ENCODE measurements at regions not wholly inside any gene's neighbourhood (a gene's known extent, or its start where the extent isn't known, plus 50 kb on each side); places are given as distances from the start of the nearest gene placed in this dataset.

DNA sequence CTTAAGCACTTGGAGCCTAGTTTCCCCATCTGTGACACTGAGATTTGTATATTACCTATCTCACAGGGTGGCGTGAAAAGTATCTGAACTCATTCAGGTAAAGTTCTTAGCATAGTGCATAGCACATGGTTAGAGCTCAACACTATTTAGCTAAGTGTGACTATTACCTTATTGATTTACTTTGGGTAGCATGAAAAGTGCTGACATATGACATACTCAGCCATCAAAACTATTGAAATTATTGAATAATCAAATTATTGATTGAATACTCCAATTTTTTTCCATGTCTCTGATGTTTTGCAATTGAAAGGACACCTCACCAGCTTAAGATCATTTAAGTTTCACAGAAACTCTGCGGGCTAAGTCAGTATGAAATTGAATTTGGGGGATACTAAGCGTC is 715.0 kb downstream of the EFNB2 start:
- no peak overlapping the region for H3K27ac Mint-ChIP-seq (ENCODE audit: low read depth)
- no peaks in the 10 kb centered on the region for H3K36me3 Mint-ChIP-seq (ENCODE audit: insufficient read depth)
- DNase-seq (ENCODE audit: low spot score in 2 of 2) (no peak), ATAC-seq (replicated peaks; ENCODE audit: extremely low read depth, poor library complexity, severe bottlenecking) (no peak)
- no peak overlapping the region for H3K4me3 Mint-ChIP-seq
- no peaks in the 10 kb centered on the region for H3K9me3 Mint-ChIP-seq
- no peaks in the 10 kb centered on the region for H3K4me1 Mint-ChIP-seq
- no peaks in the 10 kb centered on the region for H3K27me3 Mint-ChIP-seq

- Mint-ChIP-seq H3K4me3 (no peak overlapping the region), H3K36me3 (ENCODE audit: insufficient read depth) (no peaks in the 10 kb centered on the region), H3K27ac (ENCODE audit: low read depth) (no peak overlapping the region), H3K27me3 (no peaks in the 10 kb centered on the region), H3K9me3 (no peaks in the 10 kb centered on the region), H3K4me1 (no peaks in the 10 kb centered on the region)
- ATAC-seq (replicated peaks; ENCODE audit: extremely low read depth, poor library complexity, severe bottlenecking), result no peak
- no peak for DNase-seq (ENCODE audit: low spot score in 2 of 2)
These were observed 718.0 kb downstream of the EFNB2 start for GRCh38 chr13:105817498-105817897.

DNA sequence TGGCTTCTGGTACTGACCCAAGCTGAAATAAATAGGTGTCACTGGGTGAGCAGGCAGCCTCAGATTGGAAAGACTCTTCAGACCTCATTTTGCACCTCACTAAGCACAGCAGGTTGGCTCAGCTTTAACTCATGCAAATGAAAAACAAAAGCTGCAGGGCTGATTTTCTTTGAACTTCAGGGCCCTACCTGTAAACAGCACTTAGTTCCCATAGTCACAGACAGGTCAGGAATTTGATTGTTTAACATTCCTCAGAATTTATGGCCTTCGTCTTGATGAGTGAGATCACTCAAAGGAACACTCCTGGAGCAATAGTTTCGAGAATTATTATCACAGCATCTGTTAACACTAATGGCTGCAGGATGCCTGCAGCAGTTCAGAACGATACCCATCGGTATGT is 718.5 kb downstream of the EFNB2 start:
- H3K4me1 Mint-ChIP-seq, result no peaks in the 10 kb centered on the region
- no peak for DNase-seq (ENCODE audit: low spot score in 2 of 2)
- no peaks in the 10 kb centered on the region for H3K27me3 Mint-ChIP-seq
- H3K9me3 Mint-ChIP-seq, result no peaks in the 10 kb centered on the region
- no peak overlapping the region for H3K4me3 Mint-ChIP-seq
- no peak overlapping the region for H3K27ac Mint-ChIP-seq (ENCODE audit: low read depth)
- H3K36me3 Mint-ChIP-seq (ENCODE audit: insufficient read depth), result no peaks in the 10 kb centered on the region
- no peak for ATAC-seq (replicated peaks; ENCODE audit: extremely low read depth, poor library complexity, severe bottlenecking)

- no peak overlapping the region for H3K4me3 Mint-ChIP-seq
- DNase-seq (ENCODE audit: low spot score in 2 of 2) (no peak), ATAC-seq (replicated peaks; ENCODE audit: extremely low read depth, poor library complexity, severe bottlenecking) (no peak)
- H3K9me3 Mint-ChIP-seq, result peaks cover 7% of the 10 kb centered on the region
- no peaks in the 10 kb centered on the region for H3K36me3 Mint-ChIP-seq (ENCODE audit: insufficient read depth)
- no peak overlapping the region for H3K27ac Mint-ChIP-seq (ENCODE audit: low read depth)
- no peaks in the 10 kb centered on the region for H3K27me3 Mint-ChIP-seq
- no peaks in the 10 kb centered on the region for H3K4me1 Mint-ChIP-seq
These were observed 720.6 kb downstream of the EFNB2 start for GRCh38 chr13:105814902-105815250.

DNA sequence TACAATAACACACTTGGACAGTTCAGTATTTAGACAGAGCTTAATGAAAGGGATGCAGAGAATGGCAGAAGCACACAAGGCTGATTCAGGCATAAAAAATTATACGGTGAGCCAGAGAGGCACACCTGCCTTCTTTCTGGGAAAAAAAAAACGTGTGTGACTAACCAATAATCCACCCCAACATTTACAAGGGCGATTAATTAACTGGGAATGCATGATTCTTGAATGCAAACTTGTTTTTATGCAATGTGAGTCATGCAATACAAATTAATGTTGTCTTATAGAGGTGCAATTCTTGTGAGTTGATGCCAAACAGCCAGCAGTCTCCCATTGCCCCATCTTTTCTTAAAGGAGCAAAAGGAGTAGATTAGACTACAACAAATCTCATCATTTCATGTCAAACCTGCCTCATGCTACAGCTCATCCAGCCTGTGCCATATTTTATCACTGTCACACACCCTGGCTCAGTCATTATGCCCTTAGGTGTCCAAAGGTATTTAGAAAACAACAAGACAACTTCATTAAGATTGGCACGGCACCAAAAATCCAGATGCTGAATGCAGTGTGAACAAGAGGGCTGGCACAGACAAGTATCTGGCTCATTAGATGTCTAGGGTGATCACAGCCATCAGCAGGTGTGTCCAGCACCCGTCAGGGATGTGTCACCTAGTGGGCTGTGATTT is 721.1 kb downstream of the EFNB2 start:
- Mint-ChIP-seq H3K4me1 (no peaks in the 10 kb centered on the region), H3K4me3 (no peak overlapping the region), H3K27ac (ENCODE audit: low read depth) (no peak overlapping the region), H3K36me3 (ENCODE audit: insufficient read depth) (no peaks in the 10 kb centered on the region), H3K9me3 (peaks cover 12% of the 10 kb centered on the region), H3K27me3 (no peaks in the 10 kb centered on the region)
- ATAC-seq (replicated peaks; ENCODE audit: extremely low read depth, poor library complexity, severe bottlenecking) (no peak), DNase-seq (ENCODE audit: low spot score in 2 of 2) (no peak)

DNA sequence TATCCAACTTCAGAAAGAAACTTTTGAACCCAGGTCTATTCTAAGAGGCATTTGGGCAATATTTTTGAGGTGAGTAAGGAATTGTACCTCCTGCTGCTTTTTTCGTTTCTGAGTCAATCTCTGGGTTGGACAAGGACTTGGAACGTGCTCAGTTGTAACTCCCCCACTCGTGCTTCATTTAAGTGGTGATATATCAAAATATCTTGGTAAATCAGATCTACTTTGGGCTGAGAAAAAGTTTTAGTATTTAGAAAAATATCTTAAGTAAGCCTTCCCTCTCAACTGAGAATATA is 728.9 kb downstream of the EFNB2 start:
- no peaks in the 10 kb centered on the region for H3K36me3 Mint-ChIP-seq (ENCODE audit: insufficient read depth)
- peaks cover 27% of the 10 kb centered on the region for H3K9me3 Mint-ChIP-seq
- ATAC-seq (replicated peaks; ENCODE audit: extremely low read depth, poor library complexity, severe bottlenecking), result no peak
- H3K27ac Mint-ChIP-seq (ENCODE audit: low read depth), result no peak overlapping the region
- no peaks in the 10 kb centered on the region for H3K27me3 Mint-ChIP-seq
- H3K4me1 Mint-ChIP-seq, result no peaks in the 10 kb centered on the region
- no peak overlapping the region for H3K4me3 Mint-ChIP-seq
- no peak for DNase-seq (ENCODE audit: low spot score in 2 of 2)

GRCh38 chr13:105805892-105806627 is 729.4 kb downstream of the EFNB2 start:
- H3K9me3 Mint-ChIP-seq, result peaks cover 27% of the 10 kb centered on the region
- H3K4me3 Mint-ChIP-seq, result no peak overlapping the region
- no peaks in the 10 kb centered on the region for H3K4me1 Mint-ChIP-seq
- H3K27ac Mint-ChIP-seq (ENCODE audit: low read depth), result no peak overlapping the region
- DNase-seq (ENCODE audit: low spot score in 2 of 2) (no peak), ATAC-seq (replicated peaks; ENCODE audit: extremely low read depth, poor library complexity, severe bottlenecking) (no peak)
- no peaks in the 10 kb centered on the region for H3K27me3 Mint-ChIP-seq
- no peaks in the 10 kb centered on the region for H3K36me3 Mint-ChIP-seq (ENCODE audit: insufficient read depth)

- Mint-ChIP-seq H3K4me1 (no peaks in the 10 kb centered on the region), H3K36me3 (ENCODE audit: insufficient read depth) (no peaks in the 10 kb centered on the region), H3K9me3 (peaks cover 18% of the 10 kb centered on the region), H3K4me3 (no peak overlapping the region), H3K27me3 (no peaks in the 10 kb centered on the region), H3K27ac (ENCODE audit: low read depth) (no peak overlapping the region)
- ATAC-seq (replicated peaks; ENCODE audit: extremely low read depth, poor library complexity, severe bottlenecking) (no peak), DNase-seq (ENCODE audit: low spot score in 2 of 2) (no peak)
These were observed 730.8 kb downstream of the EFNB2 start for GRCh38 chr13:105804561-105805190.

- Mint-ChIP-seq H3K27me3 (no peaks in the 10 kb centered on the region), H3K27ac (ENCODE audit: low read depth) (no peak overlapping the region), H3K4me1 (no peaks in the 10 kb centered on the region), H3K36me3 (ENCODE audit: insufficient read depth) (no peaks in the 10 kb centered on the region), H3K9me3 (peaks cover 9% of the 10 kb centered on the region), H3K4me3 (no peak overlapping the region)
- ATAC-seq (replicated peaks; ENCODE audit: extremely low read depth, poor library complexity, severe bottlenecking) (no peak), DNase-seq (ENCODE audit: low spot score in 2 of 2) (no peak)
These were observed 736.3 kb downstream of the EFNB2 start for GRCh38 chr13:105799155-105799554.

- DNase-seq (ENCODE audit: low spot score in 2 of 2), result no peak
- Mint-ChIP-seq H3K27me3 (no peaks in the 10 kb centered on the region), H3K36me3 (ENCODE audit: insufficient read depth) (no peaks in the 10 kb centered on the region), H3K9me3 (peaks cover 15% of the 10 kb centered on the region), H3K27ac (ENCODE audit: low read depth) (no peak overlapping the region), H3K4me1 (no peaks in the 10 kb centered on the region), H3K4me3 (no peak overlapping the region)
- no peak for ATAC-seq (replicated peaks; ENCODE audit: extremely low read depth, poor library complexity, severe bottlenecking)
These were observed 736.9 kb downstream of the EFNB2 start for GRCh38 chr13:105798541-105798940.

DNA sequence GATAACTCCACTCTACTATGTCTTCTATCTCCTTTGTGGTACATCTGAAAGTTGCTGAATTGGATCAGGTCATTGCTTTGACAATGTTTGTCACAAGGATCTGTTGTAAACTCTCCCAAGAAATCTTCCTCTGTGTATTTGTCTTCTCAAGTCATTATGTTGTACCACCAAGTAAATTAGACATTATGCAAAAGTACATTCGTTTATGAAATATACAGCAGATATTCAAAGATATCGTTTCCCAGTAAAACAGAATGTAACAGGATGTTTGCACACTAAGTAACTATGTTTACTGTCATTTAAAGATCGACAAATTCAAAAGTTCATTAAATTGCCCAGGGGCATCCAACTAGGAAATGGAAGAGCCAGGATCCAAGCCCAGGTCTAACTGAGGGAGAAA is 739.4 kb downstream of the EFNB2 start:
- no peak for ATAC-seq (replicated peaks; ENCODE audit: extremely low read depth, poor library complexity, severe bottlenecking)
- H3K4me3 Mint-ChIP-seq, result no peak overlapping the region
- DNase-seq (ENCODE audit: low spot score in 2 of 2), result no peak
- H3K27me3 Mint-ChIP-seq, result no peaks in the 10 kb centered on the region
- H3K36me3 Mint-ChIP-seq (ENCODE audit: insufficient read depth), result no peaks in the 10 kb centered on the region
- no peaks in the 10 kb centered on the region for H3K4me1 Mint-ChIP-seq
- no peak overlapping the region for H3K27ac Mint-ChIP-seq (ENCODE audit: low read depth)
- H3K9me3 Mint-ChIP-seq, result peaks cover 21% of the 10 kb centered on the region

GRCh38 chr13:105790923-105791322 is 744.5 kb downstream of the EFNB2 start:
- Mint-ChIP-seq H3K4me1 (no peaks in the 10 kb centered on the region), H3K9me3 (peaks cover 14% of the 10 kb centered on the region), H3K4me3 (no peak overlapping the region), H3K27ac (ENCODE audit: low read depth) (no peak overlapping the region), H3K27me3 (no peaks in the 10 kb centered on the region), H3K36me3 (ENCODE audit: insufficient read depth) (no peaks in the 10 kb centered on the region)
- ATAC-seq (replicated peaks; ENCODE audit: extremely low read depth, poor library complexity, severe bottlenecking) (no peak), DNase-seq (ENCODE audit: low spot score in 2 of 2) (no peak)

DNA sequence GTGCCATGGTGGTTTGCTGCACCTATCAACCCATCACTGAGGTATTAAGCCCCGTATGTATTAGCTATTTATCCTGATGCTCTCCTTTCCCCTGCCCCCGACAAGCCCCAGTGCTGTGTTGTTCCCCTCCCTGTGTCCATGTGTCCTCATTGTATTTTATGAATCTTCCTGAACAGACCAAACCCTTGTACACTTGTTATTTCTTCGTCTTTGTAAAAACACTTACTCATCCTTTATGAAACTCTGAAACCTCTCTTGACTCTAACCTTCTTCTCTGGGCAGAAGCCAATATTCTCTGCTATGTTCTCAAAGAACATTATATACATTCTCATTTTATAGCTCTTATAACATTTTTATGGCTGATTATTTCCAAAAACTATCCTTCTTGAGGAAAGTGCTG is 746.9 kb downstream of the EFNB2 start:
- DNase-seq (ENCODE audit: low spot score in 2 of 2) (no peak), ATAC-seq (replicated peaks; ENCODE audit: extremely low read depth, poor library complexity, severe bottlenecking) (no peak)
- no peak overlapping the region for H3K4me3 Mint-ChIP-seq
- H3K4me1 Mint-ChIP-seq, result no peaks in the 10 kb centered on the region
- no peaks in the 10 kb centered on the region for H3K36me3 Mint-ChIP-seq (ENCODE audit: insufficient read depth)
- no peak overlapping the region for H3K27ac Mint-ChIP-seq (ENCODE audit: low read depth)
- peaks cover 6% of the 10 kb centered on the region for H3K9me3 Mint-ChIP-seq
- H3K27me3 Mint-ChIP-seq, result no peaks in the 10 kb centered on the region

Measured in central memory CD8-positive, alpha-beta T cell (primary cell).